ENCODE measurements at regions not wholly inside any gene's neighbourhood (a gene's known extent, or its start where the extent isn't known, plus 50 kb on each side); places are given as distances from the start of the nearest gene placed in this dataset.
"Not testable (repeated sequence)": the region's sequence is repeated elsewhere in the genome, so short reads cannot be mapped to it uniquely, and the experiment has no call there.

GRCh38 chr12:73678335-73678734 is 859.3 kb upstream of the ATXN7L3B start:
- DNase-seq (ENCODE audit: low spot score) = no peak

GRCh38 chr12:73699318-73699717 is 838.3 kb upstream of the ATXN7L3B start:
- DNase-seq (ENCODE audit: low spot score) = no peak

- no peak for DNase-seq (ENCODE audit: low spot score)
Observed at GRCh38 chr12:73714655-73715054, 823.0 kb upstream of the ATXN7L3B start.

GRCh38 chr12:73716143-73716542 is 821.5 kb upstream of the ATXN7L3B start:
- not testable (repeated sequence) for DNase-seq (ENCODE audit: low spot score)

GRCh38 chr12:73719223-73719622 is 818.4 kb upstream of the ATXN7L3B start:
- DNase-seq (ENCODE audit: low spot score) = no peak

- DNase-seq (ENCODE audit: low spot score) = no peak
Observed at GRCh38 chr12:73726881-73727280, 810.8 kb upstream of the ATXN7L3B start.

GRCh38 chr12:73731658-73732057 is 806.0 kb upstream of the ATXN7L3B start:
- DNase-seq (ENCODE audit: low spot score) = no peak

- DNase-seq (ENCODE audit: low spot score) = no peak
Observed at GRCh38 chr12:73769337-73769736, 768.3 kb upstream of the ATXN7L3B start.

GRCh38 chr12:73798523-73798922 is 739.1 kb upstream of the ATXN7L3B start:
- DNase-seq (ENCODE audit: low spot score) = no peak

GRCh38 chr12:73815072-73815645 is 722.5 kb upstream of the ATXN7L3B start:
- DNase-seq (ENCODE audit: low spot score) = no peak

GRCh38 chr12:73817161-73817560 is 720.5 kb upstream of the ATXN7L3B start:
- no peak for DNase-seq (ENCODE audit: low spot score)

GRCh38 chr12:73833746-73834145 is 703.9 kb upstream of the ATXN7L3B start:
- no peak for DNase-seq (ENCODE audit: low spot score)

GRCh38 chr12:73841963-73842362 is 695.7 kb upstream of the ATXN7L3B start:
- DNase-seq (ENCODE audit: low spot score) = no peak

GRCh38 chr12:73863546-73863945 is 674.1 kb upstream of the ATXN7L3B start:
- no peak for DNase-seq (ENCODE audit: low spot score)

- DNase-seq (ENCODE audit: low spot score) = no peak
Observed at GRCh38 chr12:73867147-73867546, 670.5 kb upstream of the ATXN7L3B start.

GRCh38 chr12:73877291-73877690 is 660.3 kb upstream of the ATXN7L3B start:
- not testable (repeated sequence) for DNase-seq (ENCODE audit: low spot score)

GRCh38 chr12:73892201-73892600 is 645.4 kb upstream of the ATXN7L3B start:
- no peak for DNase-seq (ENCODE audit: low spot score)

GRCh38 chr12:73898645-73899044 is 639.0 kb upstream of the ATXN7L3B start:
- DNase-seq (ENCODE audit: low spot score) = no peak

- no peak for DNase-seq (ENCODE audit: low spot score)
Observed at GRCh38 chr12:73902260-73902659, 635.4 kb upstream of the ATXN7L3B start.

- no peak for DNase-seq (ENCODE audit: low spot score)
Observed at GRCh38 chr12:73906757-73907156, 630.9 kb upstream of the ATXN7L3B start.

- DNase-seq (ENCODE audit: low spot score) = no peak
Observed at GRCh38 chr12:73935817-73936216, 601.8 kb upstream of the ATXN7L3B start.

- DNase-seq (ENCODE audit: low spot score) = no peak
Observed at GRCh38 chr12:73947326-73948026, 590.2 kb upstream of the ATXN7L3B start.

- DNase-seq (ENCODE audit: low spot score) = no peak
Observed at GRCh38 chr12:73950507-73950906, 587.1 kb upstream of the ATXN7L3B start.
